NCI-H69 (cell line): ENCODE measurements at regions not wholly inside any gene's neighbourhood (a gene's known extent, or its start where the extent isn't known, plus 50 kb on each side); places are given as distances from the start of the nearest gene placed in this dataset.
"Not testable (repeated sequence)": the region's sequence is repeated elsewhere in the genome, so short reads cannot be mapped to it uniquely, and the experiment has no call there.

Experiments
- DNase-seq: peaks from one replicate; lab custom pipeline; 2025; lab: John Stamatoyannopoulos, UW

DNA sequence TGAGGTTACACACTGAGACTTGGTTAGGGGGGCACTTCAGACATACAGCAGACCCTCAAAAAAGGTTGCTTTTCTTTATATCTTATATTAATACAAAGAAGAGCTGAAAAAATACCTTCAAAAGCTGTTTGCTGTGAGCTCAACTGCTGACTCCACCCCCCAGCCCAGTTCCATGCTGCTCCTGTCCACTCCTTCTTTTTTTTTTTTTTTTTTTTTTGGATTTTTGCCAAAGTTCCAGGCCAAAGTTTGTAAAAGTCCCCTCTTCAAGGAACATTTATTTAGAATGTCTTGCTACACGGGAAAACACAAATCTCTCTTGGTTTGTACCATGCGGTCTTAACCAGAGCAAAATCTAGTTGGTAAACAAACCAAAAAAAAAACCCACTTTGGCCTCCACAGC is 85.3 kb upstream of the AKAP12 start:
- no peak for DNase-seq

DNA sequence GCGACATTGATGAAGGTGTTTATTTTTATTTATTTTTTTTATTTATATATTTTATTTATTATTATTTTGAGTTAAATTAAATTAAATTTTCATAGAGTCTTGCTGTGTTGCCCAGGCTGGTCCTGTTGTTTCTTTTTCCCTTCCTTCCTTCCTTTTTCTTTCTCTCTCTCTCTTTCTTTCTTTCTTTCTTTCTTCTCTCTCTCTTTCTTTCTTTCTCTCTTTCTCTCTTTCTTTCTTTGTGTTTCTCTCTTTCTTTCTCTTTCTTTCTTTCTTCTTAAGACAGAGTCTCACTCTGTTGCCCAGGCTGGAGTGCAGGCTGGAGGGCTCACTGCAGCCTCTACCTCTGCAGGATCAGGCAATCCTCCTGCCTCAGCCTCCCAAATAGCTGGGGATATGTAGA is 84.7 kb upstream of the AKAP12 start:
- no peak for DNase-seq

DNA sequence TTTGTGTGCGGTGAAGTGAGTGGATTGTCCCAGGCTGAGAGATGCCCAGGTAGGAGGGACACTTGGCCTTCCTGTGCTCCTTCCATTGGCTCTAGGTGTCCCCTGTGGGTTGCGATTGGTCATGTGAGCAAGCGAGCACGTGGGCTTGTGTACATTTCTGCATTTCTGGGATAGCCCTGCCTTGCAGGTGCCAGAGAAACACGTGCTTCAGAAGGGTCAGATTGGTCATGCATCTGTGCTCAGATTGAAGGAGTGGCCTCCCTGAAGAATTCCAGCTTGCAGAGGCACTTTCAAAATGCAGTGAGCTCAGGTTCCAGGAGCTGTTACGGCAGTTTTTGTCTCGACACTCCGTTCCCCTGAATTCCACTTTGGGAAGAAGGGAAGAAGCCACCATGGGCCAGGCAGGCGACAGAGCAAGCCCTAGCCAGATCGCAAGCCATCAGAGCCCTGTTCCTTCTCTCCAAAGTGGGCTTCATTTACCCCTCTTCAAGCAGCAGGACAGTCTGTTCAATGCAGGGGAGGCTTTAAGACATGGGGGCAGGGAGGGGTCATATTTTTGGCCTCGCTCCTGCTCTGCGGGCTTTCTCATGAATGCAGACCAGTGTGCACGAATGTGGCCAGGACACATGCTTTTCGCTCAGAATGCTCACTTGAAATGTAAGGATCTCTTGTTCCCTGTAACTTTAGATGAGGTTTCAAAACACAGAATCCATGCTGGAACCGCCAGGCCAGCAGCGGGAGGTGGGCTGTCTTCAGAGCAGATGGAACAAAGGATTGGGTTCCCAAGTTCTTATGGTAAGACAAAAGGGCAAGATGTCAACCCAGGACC is 78.6 kb upstream of the AKAP12 start:
- DNase-seq = peak; percentile 63

DNA sequence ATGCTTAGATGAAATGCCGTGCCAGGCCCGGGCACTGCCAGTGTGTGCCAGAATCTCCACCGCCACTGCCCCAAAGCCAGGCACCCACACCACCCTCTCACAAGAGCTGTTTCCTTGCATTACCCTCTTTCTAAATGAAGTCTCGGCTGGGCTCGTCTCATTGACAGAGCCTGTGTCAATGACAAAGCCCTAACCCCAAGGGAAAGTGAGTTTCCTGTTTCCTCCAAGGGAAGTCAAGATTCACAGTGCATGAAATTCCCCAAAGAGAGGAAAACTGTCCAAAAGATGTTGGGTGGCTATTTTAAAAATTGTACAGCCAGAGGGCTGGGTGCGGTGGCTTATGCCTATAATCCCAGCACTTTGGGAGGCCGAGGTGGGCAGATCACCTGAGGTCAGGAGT is 75.4 kb upstream of the AKAP12 start:
- no peak for DNase-seq

DNA sequence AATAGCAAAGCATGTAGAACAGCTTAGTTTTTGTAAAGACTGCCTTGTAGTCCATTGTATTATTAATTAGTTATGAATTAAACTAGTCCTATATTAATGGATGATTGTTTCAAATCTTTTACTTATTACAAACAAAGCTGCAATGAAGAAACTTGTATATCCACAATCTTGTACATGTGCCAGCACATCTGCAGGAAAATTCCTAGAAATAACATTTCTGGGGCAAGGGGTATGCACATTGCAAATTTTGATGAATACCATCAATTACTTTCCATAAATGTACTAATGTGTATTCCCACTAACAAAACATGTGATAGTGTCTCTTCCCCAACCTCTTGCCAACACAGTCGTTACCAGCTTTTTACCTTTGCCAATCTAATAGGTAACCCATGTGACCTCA is 73.6 kb upstream of the AKAP12 start:
- DNase-seq = no peak

DNA sequence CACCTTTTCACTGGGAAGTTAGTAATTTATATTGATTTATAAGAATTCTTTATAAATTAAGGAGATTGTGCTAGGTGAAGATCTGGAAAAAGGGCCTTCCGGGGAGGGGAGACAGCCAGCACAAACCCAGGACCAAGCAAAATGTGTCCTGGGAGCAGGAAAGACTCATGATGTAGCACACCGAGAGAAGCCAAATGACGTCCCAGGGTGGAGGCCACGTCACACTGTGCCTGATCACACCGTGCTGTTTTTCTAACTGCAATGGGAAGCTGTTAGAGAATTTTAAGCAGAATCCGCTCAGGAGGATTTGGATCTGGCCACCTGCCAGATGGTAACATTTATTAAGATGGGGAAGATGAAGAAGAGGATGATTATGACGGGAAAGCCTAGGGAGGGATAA is 72.7 kb upstream of the AKAP12 start:
- DNase-seq = no peak

DNA sequence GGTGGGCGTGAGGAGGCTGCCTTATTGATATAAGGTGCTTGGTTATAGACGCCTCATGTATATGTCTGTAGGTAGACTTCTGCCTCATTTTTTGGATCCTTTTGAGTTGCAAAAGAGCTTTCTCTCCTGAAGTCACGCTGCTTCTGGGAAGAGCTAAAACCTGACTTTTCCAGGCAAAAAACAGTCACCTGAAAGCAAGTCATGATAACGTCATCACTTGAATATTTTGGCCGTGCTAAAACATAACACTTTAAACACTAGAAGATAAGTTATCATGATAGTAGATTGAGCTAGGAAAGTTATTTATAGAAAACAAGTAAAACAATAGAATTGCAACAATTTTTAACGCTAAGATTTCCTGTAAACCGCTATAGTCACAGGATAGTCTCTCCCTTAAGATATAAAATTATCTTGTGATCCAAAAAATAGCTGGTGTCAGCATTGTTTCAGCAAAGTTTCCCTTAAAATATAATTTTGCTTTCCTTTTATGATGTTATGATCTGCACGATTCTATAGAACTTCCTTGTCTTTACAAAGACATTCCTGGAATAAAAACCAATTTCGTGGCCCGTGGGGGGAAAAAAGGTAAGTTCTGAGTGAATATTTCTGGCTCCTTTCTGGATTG is 69.0 kb upstream of the AKAP12 start:
- DNase-seq = no peak

DNA sequence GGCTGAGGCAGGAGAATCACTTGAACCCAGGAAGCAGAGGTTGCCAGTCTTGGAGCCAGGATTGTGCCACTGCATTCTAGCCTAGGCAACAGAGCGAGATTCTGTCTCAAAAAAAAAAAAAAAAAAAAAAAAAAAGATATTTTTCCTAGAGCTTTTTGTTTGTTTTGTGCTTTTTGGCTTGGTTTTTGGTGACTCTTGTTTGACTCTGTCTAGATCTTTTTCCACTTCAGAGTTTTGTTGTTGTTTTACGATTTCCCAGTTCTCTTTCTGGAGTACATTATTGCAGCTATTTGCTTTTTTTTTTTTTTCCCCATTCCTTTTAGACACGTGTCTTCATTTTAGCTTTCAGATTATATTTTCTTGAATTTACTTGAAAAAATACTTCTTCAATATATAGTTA is 67.0 kb upstream of the AKAP12 start:
- no peak for DNase-seq

DNA sequence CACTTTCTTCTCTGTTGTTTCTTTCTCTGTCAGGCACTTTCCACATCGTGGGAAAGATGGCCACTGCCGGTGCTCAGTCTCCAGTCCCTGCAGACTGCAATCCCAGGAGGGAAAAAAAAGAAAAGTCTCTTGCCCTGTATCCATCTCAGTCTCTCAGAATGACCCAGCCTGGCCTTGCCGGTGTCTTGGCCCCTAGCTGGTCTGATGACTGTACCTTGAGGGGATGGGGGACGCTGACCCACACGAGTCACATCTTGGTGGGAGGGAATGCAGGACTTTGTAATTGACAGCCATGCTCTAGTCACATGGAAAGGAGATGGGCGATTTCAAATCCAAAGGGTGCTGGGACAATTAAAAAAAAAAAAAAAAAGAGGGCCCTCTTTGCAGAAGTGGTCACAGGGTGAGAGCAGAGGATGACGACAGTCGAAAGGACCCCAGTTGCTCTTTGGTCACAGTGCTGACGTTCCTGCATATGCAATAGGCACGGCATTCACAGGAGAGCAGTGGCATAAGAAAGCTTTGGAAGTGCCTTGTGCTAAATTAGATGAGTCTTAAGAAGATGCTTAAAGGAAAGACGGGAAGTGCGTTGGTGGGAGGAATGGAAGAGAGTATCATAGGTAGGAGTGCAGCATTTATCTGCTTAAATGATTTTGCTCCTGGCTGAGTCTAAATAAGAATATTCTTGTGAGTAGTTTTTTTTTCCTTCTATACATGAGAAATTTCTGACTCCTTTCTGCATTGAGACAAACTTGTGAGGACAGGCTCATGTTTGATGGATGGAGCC is 63.9 kb upstream of the AKAP12 start:
- no peak for DNase-seq

DNA sequence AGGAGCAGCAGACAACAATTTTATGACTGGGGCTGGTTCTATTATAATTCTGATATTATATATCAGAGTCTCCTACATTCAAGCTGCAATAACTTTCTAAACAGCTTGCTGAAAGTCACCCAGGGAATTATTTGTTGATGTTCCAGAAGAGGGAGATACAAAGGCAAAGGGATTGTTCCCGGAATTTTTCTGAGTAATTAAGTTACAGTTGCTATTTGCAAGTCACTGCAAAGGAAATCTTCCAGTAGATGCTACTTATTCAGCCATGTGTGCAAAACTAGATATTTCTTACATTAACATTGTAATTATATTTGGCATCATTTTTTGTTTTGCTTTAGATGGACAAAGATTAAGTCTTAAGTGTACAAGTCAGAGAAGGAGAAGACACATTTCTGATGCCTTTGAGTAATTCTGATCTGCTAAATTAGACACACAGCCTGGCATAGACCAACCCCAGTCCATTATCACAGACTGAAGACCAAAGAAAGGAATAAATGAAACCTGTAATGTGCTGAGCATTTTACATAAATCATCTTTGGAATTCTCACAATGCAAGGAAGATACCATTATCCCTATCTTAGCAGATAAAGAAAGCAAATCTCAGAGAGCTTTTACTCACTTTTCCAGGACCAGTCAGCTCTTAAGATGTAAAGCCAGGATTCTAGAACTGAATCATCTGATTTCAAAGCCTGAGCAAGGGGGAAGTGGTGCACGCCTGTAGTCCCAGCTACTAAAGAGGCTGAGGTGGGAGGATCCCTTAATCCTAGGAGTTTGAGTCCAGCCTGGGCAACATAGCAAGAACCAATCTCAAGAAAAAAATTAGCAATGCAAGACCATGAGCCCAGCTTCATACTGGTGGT is 62.6 kb upstream of the AKAP12 start:
- no peak for DNase-seq

DNA sequence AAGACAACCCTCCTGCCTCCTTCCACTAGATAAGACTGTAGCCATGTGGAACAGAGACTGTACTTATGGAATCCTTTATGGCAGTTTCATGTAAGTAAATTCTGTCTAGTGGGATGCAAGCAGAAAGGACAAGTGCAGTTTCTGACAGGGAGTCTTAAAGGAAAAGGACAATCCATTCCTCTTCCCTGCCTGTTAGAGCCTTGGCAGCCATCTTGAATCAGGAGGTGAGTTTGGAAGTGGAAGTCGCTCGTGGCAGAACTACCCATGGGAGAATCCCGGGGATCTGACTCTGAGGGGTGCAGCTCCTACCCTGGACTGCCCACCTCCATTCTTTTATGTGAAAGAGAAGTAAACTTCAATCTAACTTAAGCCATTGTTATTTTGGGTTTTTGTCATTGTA is 61.4 kb upstream of the AKAP12 start:
- no peak for DNase-seq

DNA sequence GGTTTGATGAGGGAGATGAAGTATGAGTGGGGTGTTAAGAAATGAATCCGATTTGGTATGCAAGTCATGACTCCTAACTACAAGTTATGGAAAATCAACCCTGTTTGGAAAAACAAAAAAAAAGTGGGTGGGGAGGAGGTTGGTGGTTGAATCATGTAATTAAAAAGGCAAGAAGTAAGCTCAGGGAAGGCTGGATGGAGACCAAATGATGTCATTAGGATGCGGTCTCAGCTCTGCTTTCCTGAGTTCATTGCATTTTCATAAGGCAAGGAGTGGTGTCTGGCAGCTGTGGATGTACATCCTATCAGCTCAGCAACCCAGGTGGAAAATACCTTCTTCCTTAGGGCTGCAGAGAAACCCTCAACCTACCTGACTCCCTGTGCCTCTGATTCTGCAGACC is 60.4 kb upstream of the AKAP12 start:
- DNase-seq = no peak

DNA sequence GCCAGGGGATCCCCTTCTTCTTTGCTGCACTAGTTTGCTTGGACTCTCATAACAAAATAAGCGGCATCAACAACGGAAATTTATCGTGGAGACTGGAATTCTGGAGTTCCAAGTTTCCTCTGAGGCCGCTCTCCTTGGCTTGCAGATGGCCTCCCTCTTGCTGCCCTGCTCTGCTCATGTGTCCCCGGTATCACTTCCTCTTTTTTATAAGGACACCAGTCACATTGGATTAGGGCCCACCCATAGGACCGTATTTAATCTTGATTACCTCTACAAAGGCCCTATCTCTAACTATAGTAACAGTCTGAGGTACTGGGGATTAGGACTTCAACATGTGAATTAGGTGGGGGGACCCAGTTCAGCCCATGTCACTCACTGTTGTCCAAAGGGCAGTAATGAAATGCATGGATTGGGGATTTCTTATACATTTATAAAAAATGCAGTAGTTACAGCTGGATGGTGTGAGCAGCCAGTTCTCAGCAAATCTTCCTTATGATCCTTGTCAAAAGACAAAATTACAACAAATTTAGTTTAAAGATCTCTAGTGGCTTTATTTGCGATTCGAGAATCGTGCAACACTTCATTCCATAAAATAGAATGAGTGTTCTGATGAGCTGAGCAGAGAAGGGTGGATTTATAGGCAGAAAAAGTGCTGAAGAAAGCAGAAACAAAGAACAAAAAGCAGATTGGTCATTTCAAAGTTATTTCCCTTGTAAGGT is 59.3 kb upstream of the AKAP12 start:
- DNase-seq = no peak

DNA sequence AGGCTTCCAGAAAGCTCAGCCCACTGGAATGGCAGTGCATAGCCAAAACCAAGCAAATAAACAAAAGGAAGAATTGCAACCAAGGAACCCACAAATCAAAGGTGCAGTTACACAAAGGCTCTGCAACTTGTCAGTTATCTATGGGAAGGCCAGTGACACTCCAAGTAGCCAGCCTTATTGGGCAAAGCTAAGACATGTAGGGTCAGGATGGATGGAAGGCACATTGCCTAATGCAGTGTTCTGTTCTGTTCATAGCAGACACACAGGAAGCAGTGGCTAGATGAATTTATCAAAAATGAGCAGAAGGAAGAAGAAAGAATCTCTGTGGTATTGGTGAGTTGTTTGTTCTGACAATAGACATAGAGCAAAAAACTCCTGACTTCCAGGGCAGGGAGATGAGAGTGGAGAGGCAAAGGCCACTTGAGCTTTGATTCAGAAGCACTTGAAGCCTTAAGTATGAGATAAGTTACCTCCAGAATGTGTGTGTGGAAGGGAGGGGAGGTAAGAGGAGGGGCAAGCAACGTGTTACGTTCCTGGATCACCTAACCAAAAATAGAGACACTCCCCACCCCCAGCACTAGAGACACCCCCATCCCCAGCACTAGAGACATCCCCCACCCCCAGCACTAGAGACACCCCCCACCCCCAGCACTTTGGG is 57.9 kb upstream of the AKAP12 start:
- DNase-seq = no peak

DNA sequence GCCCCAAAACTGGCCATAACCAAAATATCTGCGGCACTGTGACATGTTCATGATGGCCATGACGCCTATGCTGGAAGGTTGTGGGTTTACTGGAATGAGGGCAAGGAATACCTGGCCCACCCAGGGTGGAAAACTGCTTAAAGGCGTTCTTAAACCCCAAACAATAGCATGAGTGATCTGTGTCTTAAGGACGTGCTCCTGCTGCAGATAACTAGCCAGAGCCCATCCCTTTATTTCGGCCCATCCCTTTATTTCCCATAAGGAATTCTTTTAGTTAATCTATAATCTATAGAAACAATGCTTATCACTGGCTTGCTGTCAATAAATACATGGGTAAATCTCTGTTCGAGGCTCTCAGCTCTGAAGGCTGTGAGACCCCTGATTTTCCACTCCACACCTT is 56.8 kb upstream of the AKAP12 start:
- DNase-seq = not testable (repeated sequence)

DNA sequence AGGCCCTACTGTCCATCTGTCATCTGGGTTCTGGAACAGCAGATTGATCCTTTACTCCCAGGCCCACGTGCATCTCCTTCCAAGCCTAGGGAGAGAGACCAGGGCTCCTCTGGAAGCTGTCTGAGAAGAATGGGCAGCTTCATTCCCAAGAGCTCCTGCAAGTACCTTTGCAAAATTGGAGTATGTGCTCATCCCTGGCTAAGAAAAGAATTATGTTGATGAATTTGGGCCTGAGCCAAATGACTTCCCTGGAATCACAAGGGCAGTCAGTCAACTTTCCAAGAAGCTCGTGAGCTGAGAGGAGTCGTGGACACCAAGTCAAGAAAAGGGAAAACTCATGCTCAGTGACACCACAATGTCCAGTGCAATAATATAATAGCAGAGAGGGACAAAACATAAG is 54.6 kb upstream of the AKAP12 start:
- DNase-seq = no peak

DNA sequence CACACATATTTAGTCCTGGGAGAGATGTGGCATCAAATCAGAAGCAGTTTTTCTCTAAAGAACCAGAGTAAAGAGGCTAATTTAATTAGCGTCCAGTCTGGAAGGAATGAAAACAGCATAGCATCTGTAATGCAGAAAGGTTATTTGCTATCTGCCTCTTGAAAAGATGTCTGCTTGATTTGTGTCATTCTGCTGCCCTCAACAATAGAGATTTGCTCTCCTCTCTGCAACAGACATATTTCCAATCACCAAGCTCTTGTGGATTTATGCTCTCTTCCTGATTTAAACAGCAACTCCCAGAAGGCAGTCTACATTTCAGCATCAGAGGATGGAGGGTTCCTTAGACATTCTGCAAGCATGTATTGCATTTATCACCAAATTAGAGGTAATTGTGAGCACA is 53.5 kb upstream of the AKAP12 start:
- no peak for DNase-seq

DNA sequence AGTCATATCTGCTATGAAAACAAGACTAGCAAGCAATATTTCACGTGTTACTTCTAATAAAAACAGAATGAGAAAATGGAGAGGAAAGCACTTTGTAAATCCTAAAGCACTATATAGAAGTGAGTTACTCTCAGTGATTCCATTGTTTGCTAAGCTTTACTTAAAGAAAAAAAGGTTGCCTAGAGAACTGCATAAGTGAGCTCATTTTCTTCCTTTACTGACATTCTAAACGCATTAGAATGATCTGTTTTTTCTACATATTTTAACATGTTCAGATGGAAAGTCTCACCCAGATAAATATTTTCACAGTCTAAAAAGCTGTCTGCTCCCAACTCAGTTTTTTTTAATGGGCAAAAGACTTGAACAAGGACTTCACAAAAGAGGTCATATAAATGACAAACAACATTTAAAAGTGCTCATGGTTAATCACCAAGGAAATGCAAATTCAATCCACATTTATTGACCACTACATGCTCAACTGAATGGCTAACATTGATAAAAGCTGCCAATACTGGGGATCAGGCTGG is 52.9 kb upstream of the AKAP12 start:
- no peak for DNase-seq
